ENCODE measurements at regions not wholly inside any gene's neighbourhood (a gene's known extent, or its start where the extent isn't known, plus 50 kb on each side); places are given as distances from the start of the nearest gene placed in this dataset.

DNA sequence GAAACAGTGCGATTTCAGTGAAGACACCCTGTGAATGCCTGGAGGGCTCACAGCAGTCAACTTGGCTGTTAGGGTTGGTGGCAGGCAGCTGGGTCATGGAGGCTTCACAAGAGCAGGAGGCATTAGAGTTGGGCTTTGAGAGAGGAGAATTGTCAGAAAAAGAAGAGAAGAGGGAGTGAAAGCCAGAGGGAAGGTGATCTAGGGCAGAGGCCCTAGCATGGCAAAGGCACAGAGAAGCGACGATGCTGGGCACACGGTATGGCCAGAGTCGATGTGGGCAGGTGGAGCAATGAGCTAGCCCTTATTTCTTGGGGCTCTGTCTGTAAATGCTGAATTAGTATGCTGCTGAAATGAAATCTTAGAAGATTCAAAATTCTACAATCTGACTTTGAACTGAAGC is 52.6 kb upstream of the OLFM4 start:
- TF ChIP-seq CTCF (conservative IDR thresholded peaks at IDR 0.05; ENCODE audit: low read depth) = no peak
- DNase-seq (ENCODE audit: low spot score) = no peak
- ChIA-PET POLR2A (ENCODE audit: low non-redundant PET) (no interaction called here), CTCF (no interaction called here)
- H3K27ac ChIP-seq = no peak overlapping the region

DNA sequence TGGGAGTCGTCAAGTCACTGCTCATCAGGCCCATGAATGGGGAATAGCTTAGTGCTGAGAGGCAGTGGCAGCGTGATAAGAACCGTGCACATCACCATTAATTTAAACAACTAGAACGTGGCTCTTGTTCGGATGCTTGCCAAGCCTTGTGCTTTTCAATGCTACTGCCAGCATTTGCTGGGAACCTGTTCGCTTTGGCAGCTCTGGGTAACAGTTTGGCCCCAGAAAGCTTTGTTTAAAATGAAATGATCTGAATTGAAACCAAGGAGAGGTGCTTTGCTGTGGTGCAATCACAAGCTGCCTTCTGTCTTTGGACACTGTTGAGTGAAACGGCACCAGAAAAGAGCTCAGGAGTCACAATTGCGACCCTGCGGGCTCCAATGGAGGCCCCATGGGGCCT is 53.5 kb upstream of the OLFM4 start:
- POLR2A ChIA-PET (ENCODE audit: low non-redundant PET) = no interaction called here
- no peak for TF ChIP-seq CTCF (conservative IDR thresholded peaks at IDR 0.05; ENCODE audit: low read depth)
- no peak for DNase-seq (ENCODE audit: low spot score)
- H3K27ac ChIP-seq = no peak overlapping the region
- CTCF ChIA-PET = interaction anchor here (0.6 kb wide), 2 partner anchors 117 to 560 kb away, joined by 3 to 5 read pairs; no protein-coding TSS in a partner anchor

GRCh38 chr13:52974711-52975110 is 53.9 kb upstream of the OLFM4 start:
- CTCF ChIA-PET = interaction anchor here (0.6 kb wide), 1 partner anchor 559 kb away, joined by 3 read pairs; no protein-coding TSS in a partner anchor
- no peak for TF ChIP-seq CTCF (conservative IDR thresholded peaks at IDR 0.05; ENCODE audit: low read depth)
- POLR2A ChIA-PET (ENCODE audit: low non-redundant PET) = no interaction called here
- no peak for DNase-seq (ENCODE audit: low spot score)
- H3K27ac ChIP-seq = no peak overlapping the region

DNA sequence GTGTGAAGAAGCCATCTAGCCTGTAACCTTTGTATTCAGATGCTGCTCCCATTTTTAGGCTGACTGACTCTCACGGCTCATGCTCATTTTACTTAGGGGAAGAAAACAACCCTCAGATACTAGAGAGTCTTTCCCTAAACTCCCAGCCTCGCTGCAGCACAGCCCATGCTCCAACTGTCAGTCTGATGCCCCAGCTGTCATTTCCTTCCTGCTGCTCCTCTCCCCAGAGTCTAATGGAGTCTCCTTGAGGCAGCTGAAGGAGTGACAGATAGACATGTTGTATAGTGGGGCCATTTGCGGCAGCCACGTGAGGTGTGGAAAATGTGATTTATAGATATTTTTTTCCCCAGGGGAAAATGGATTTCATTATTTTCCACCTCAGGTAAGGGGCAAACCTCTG is 59.2 kb upstream of the OLFM4 start:
- POLR2A ChIA-PET (ENCODE audit: low non-redundant PET) = no interaction called here
- no peak overlapping the region for H3K27ac ChIP-seq
- TF ChIP-seq CTCF (conservative IDR thresholded peaks at IDR 0.05; ENCODE audit: low read depth) = no peak
- no peak for DNase-seq (ENCODE audit: low spot score)
- CTCF ChIA-PET = interaction anchor here (1.1 kb wide), 1 partner anchor 399 kb away, joined by 3 read pairs; no protein-coding TSS in a partner anchor

DNA sequence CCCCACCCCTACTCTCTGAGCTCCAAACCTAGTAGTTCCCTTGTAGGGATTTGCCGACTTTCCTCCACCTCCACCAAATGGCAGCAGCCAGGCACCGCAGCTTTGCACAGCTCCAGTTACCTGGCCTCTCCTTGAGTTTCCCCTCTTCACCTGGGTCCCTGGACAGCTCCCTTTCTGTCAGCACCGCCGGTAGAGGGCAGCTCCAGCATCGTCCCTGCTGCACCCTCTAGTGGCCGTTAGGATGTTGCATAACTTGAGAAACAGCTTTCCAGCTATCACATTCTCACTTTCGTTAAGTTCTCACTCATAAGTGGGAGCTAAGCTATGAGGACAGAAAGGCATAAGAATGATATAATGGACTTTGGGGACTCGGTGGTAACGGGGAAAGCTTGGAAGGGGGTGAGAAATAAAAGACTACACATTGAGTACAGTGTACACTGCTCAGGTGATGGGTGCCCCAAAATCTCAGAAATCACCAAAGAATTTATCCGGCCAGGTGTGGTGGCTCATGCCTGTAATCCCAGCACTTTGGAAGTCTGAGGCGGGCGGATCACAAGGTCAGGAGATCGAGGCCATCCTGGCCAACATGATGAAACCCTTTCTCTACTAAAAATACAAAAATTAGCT is 60.4 kb upstream of the OLFM4 start:
- TF ChIP-seq CTCF (conservative IDR thresholded peaks at IDR 0.05; ENCODE audit: low read depth) = peak; percentile 91
- CTCF ChIA-PET = interaction anchor here (0.5 to 1.9 kb wide), 35 partner anchors 9 to 398 kb away, joined by 3 to 15 read pairs (median 4); partner anchors contain the start of gene PCDH8
- no peak overlapping the region for H3K27ac ChIP-seq
- DNase-seq (ENCODE audit: low spot score) = peak; percentile 80
- POLR2A ChIA-PET (ENCODE audit: low non-redundant PET) = no interaction called here

DNA sequence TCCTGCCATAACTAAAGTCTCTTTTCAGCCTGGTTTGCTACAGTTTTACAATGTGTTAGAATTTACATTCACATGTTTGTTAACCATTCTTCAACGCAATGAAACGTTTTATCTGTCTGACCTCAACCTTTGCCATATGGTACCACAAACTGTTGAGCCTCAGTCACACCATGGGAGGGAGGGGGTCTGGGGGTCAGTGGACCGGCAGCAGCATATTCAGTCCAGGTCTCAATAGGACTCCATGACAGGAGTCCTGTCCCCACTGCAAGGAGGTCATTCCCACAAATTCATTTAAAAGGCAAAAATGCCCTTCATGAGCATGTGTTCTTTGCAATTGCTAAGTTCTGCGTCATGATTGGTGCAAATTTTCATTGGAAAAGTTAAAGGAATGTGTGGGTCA is 66.6 kb upstream of the OLFM4 start:
- ChIA-PET POLR2A (ENCODE audit: low non-redundant PET) (no interaction called here), CTCF (interaction anchor here (0.6 to 1.1 kb wide), 2 partner anchors 152 to 780 kb away, joined by 4 to 6 read pairs; no protein-coding TSS in a partner anchor)
- no peak for TF ChIP-seq CTCF (conservative IDR thresholded peaks at IDR 0.05; ENCODE audit: low read depth)
- no peak overlapping the region for H3K27ac ChIP-seq
- DNase-seq (ENCODE audit: low spot score) = no peak

Measured in RWPE1 (cell line).